HL-60 (cell line): ENCODE measurements at regions not wholly inside any gene's neighbourhood (a gene's known extent, or its start where the extent isn't known, plus 50 kb on each side); places are given as distances from the start of the nearest gene placed in this dataset.

ENCODE experiments used
- DNase-seq, 2 experiments: peaks; one replicate each; pipeline ENCODE4 v3.0.0-alpha.2; 2010 to 2020; ENCODE audit warnings: low read depth in 1 of 2, low spot score in 1 of 2
- H3K27ac ChIP-seq: fragments of 250-450 bp; sonication (Bioruptor Pico); replicated peaks from 2 replicates; pipeline ENCODE4 v1.5.1; 2020; ENCODE audit warnings: mild to moderate bottlenecking, moderate library complexity
- H3K27me3 ChIP-seq: fragments of 250-450 bp; sonication (Bioruptor Pico); 2 replicates; pipeline ENCODE4 v1.5.1; 2021; ENCODE audit warnings: mild to moderate bottlenecking, moderate library complexity; ENCODE audit not compliant: insufficient read depth, poor library complexity, severe bottlenecking
- H3K4me3 ChIP-seq: replicated peaks from 2 replicates; pipeline ENCODE4 v1.5.1; 2011; ENCODE audit warnings: mild to moderate bottlenecking, control low read depth, low read length; ENCODE audit not compliant: insufficient read depth
- CTCF ChIP-seq: IDR thresholded peaks from one replicate; pipeline ENCODE4 v1.5.1; 2011; ENCODE audit warnings: low read length, control low read depth, inconsistent platforms; ENCODE audit not compliant: insufficient read depth
- GABPA ChIP-seq: IDR thresholded peaks from 2 replicates; pipeline ENCODE4 v1.6.1; 2012; ENCODE audit warnings: low read depth
- POLR2AphosphoS5 ChIP-seq: IDR thresholded peaks from 2 replicates; pipeline ENCODE4 v1.6.1; 2012; ENCODE audit warnings: low read depth
- REST ChIP-seq: IDR thresholded peaks from 2 replicates; pipeline ENCODE4 v1.6.1; 2012; ENCODE audit warnings: low read depth; ENCODE audit not compliant: insufficient replicate concordance
- SPI1 ChIP-seq: IDR thresholded peaks from 2 replicates; pipeline ENCODE4 v1.6.1; 2012; ENCODE audit warnings: low read depth, mild to moderate bottlenecking, borderline replicate concordance

GRCh38 chr11:127249576-127249975, 249.0 kb upstream of the KIRREL3 start:
- Histone ChIP-seq H3K27ac (no peak overlapping the region), H3K27me3 (no peaks in the 10 kb centered on the region), H3K4me3 (no peak overlapping the region)
- TF ChIP-seq REST (no peak), GABPA (no peak)
- DNase-seq, result no peak

- H3K4me3 ChIP-seq, result no peak overlapping the region
- H3K27ac ChIP-seq, result no peak overlapping the region
- DNase-seq, result no peak
- TF ChIP-seq CTCF, result no peak
- no peaks in the 10 kb centered on the region for H3K27me3 ChIP-seq
These were observed 247.9 kb upstream of the KIRREL3 start for GRCh38 chr11:127248476-127248875.

- no peak for DNase-seq
- Histone ChIP-seq H3K27me3 (no peaks in the 10 kb centered on the region), H3K4me3 (no peak overlapping the region), H3K27ac (no peak overlapping the region)
- TF ChIP-seq REST (no peak), CTCF (no peak), GABPA (no peak), SPI1 (no peak), POLR2AphosphoS5 (no peak)
These were observed 246.8 kb upstream of the KIRREL3 start for GRCh38 chr11:127247261-127247851.

GRCh38 chr11:127242676-127243075, 242.1 kb upstream of the KIRREL3 start:
- Histone ChIP-seq H3K27ac (no peak overlapping the region), H3K4me3 (no peak overlapping the region), H3K27me3 (no peaks in the 10 kb centered on the region)
- TF ChIP-seq CTCF (no peak), POLR2AphosphoS5 (no peak), GABPA (no peak), SPI1 (no peak), REST (no peak)
- DNase-seq, result no peak
